ENCODE measurements at regions not wholly inside any gene's neighbourhood (a gene's known extent, or its start where the extent isn't known, plus 50 kb on each side); places are given as distances from the start of the nearest gene placed in this dataset.

- CTCF ChIA-PET (ENCODE audit: partially characterized antibody): interaction anchor here (1.0 to 1.4 kb wide), 3 partner anchors 9 to 213 kb away, joined by 4 to 6 read pairs (median 5); no protein-coding TSS in a partner anchor
- H3K18ac ChIP-seq (ENCODE audit: extremely low read depth, low read length): no peak overlapping the region
- H3K27me3 ChIP-seq (replicated peaks in 1 of 4; ENCODE audit: control insufficient read depth in 3 of 4, extremely low read depth in 1 of 4, insufficient read depth in 3 of 4, low read length in 3 of 4): no peaks in the 10 kb centered on the region
- no peak overlapping the region for H2BK15ac ChIP-seq (ENCODE audit: low read length)
- H2AK5ac ChIP-seq (ENCODE audit: low read depth, low read length): no peak overlapping the region
- no peaks in the 10 kb centered on the region for H3K79me2 ChIP-seq (ENCODE audit: control insufficient read depth in 1 of 2, insufficient read depth in 2 of 2, low read length in 2 of 2)
- H3K27ac ChIP-seq (ENCODE audit: low read depth, low read length): no peak overlapping the region
- H4K20me1 ChIP-seq (replicated peaks in 1 of 2; ENCODE audit: control insufficient read depth in 1 of 2, insufficient read depth in 2 of 2, low read length in 2 of 2): no peaks in the 10 kb centered on the region
- no peak overlapping the region for H3K9ac ChIP-seq (replicated peaks in 1 of 4; ENCODE audit: extremely low read depth in 1 of 4, low read depth in 3 of 4, low read length in 3 of 4)
- H3K23me2 ChIP-seq (ENCODE audit: low read depth, low read length): no peaks in the 10 kb centered on the region
- no peaks in the 10 kb centered on the region for H3K79me1 ChIP-seq (ENCODE audit: low read depth, low read length)
- no peak for FAIRE-seq
- POLR2A ChIA-PET (ENCODE audit: partially characterized antibody): no interaction called here
- H4K5ac ChIP-seq (ENCODE audit: insufficient read length, low read depth, low read length): no peak overlapping the region
- no peak overlapping the region for H4K8ac ChIP-seq (ENCODE audit: extremely low read depth, insufficient read depth, low read length)
- no peak overlapping the region for H2BK5ac ChIP-seq (ENCODE audit: low read depth, low read length)
- no peak for DNase-seq (ENCODE audit: low read depth in 1 of 2, low spot score in 2 of 2)
- peaks cover 7 to 9% of the 10 kb centered on the region in 2 experiments; a peak in 2 of 4 replicates for H3K9me3 ChIP-seq (ENCODE audit: insufficient read depth in 2 of 2, low read depth in 1 of 2, low read length in 1 of 2)
- H3K4ac ChIP-seq (replicated peaks; ENCODE audit: insufficient read length, low read depth, low read length): no peak overlapping the region
- 95% methylated on average over 1 of the region's 1 CpG; no CpG with 5 or more reads in 1 of the 2 experiments for WGBS, 2 experiments (ENCODE audit: extremely low coverage in 1 of 2, insufficient coverage in 1 of 2, insufficient read length in 1 of 2, insufficient replicate concordance in 2 of 2, low coverage in 1 of 2, low lambda C conversion rate in 2 of 2, missing lambda C conversion rate in 1 of 2)
- no peak overlapping the region for H2BK12ac ChIP-seq (ENCODE audit: low read depth, low read length)
- peaks cover 0 to 7% (median 3%) of the 10 kb centered on the region in 4 experiments; a peak in 2 of 7 replicates for H3K4me1 ChIP-seq (replicated peaks in 1 of 4; ENCODE audit: control insufficient read depth in 3 of 4, insufficient read depth in 4 of 4, low read length in 3 of 4)
- no peak overlapping the region for H2BK120ac ChIP-seq (replicated peaks; ENCODE audit: low read depth, low read length)
- H2BK20ac ChIP-seq (ENCODE audit: low read length): no peak overlapping the region
- H3K4me3 ChIP-seq (ENCODE audit: extremely low read depth in 1 of 4, insufficient read depth in 2 of 4, low read depth in 3 of 4, low read length in 4 of 4): no peak overlapping the region
- H2AFZ ChIP-seq (ENCODE audit: low read length): no peak overlapping the region
- H3K4me2 ChIP-seq (ENCODE audit: insufficient read depth in 1 of 2, low read depth in 2 of 2, low read length in 2 of 2): no peak overlapping the region
- H3K56ac ChIP-seq (replicated peaks; ENCODE audit: insufficient read length, low read depth, low read length): no peak overlapping the region
- H3K23ac ChIP-seq (ENCODE audit: insufficient read length): no peak overlapping the region
- H4K91ac ChIP-seq (replicated peaks; ENCODE audit: insufficient read length, low read length): no peak overlapping the region
- no peak overlapping the region for H3K14ac ChIP-seq (ENCODE audit: insufficient read length)
- no peaks in the 10 kb centered on the region; a peak in 1 of 8 replicates for H3K36me3 ChIP-seq (ENCODE audit: control insufficient read depth in 2 of 4, insufficient read depth in 4 of 4, low read length in 3 of 4)
- TF ChIP-seq ASH2L (IDR thresholded peaks at IDR 0.05; ENCODE audit: low read length): no peak
- no peak for TF ChIP-seq SUZ12 (IDR thresholded peaks at IDR 0.05; ENCODE audit: low read length)
- TF ChIP-seq KDM5A (IDR thresholded peaks at IDR 0.05; ENCODE audit: low read length): no peak
- no peak for TF ChIP-seq SIN3A (conservative IDR thresholded peaks at IDR 0.05 in 1 of 2, IDR thresholded peaks at IDR 0.05 in 1 of 2; ENCODE audit: low read depth in 1 of 2, low read length in 2 of 2)
- TF ChIP-seq SAP30 (IDR thresholded peaks at IDR 0.05; ENCODE audit: insufficient read depth, insufficient replicate concordance, low read length): no peak
- no peak for TF ChIP-seq E2F6 (IDR thresholded peaks at IDR 0.05)
- no peak for TF ChIP-seq MAFK (IDR thresholded peaks at IDR 0.05; ENCODE audit: low read depth, low read length)
- no peak for TF ChIP-seq BRCA1 (IDR thresholded peaks at IDR 0.05; ENCODE audit: low read depth, low read length)
- no peak for TF ChIP-seq CEBPB (IDR thresholded peaks at IDR 0.05; ENCODE audit: low read depth, low read length)
- no peak for TF ChIP-seq POLR2AphosphoS5 (IDR thresholded peaks at IDR 0.05; ENCODE audit: low read depth, low read length)
- no peak for TF ChIP-seq RBBP5 (IDR thresholded peaks at IDR 0.05; ENCODE audit: borderline replicate concordance, low read depth, low read length)
- no peak for TF ChIP-seq TAF7 (optimal IDR thresholded peaks at IDR 0.05; ENCODE audit: borderline replicate concordance, low read depth, low read length)
- TF ChIP-seq CHD2 (IDR thresholded peaks at IDR 0.05; ENCODE audit: low read length): no peak
- TF ChIP-seq RNF2 (IDR thresholded peaks at IDR 0.05; ENCODE audit: borderline replicate concordance, low read depth, low read length, missing control alignments, poor library complexity, severe bottlenecking): no peak
Observed at GRCh38 chr3:25861566-25861965, 71.7 kb downstream of the OXSM start.
